Loucy (cell line): ENCODE measurements at regions not wholly inside any gene's neighbourhood (a gene's known extent, or its start where the extent isn't known, plus 50 kb on each side); places are given as distances from the start of the nearest gene placed in this dataset.

Experiments used
- H2AFZ ChIP-seq: fragments of 200-600 bp; sonication (generic); 2 replicates; pipeline ENCODE4 v1.6.0; 2016; ENCODE audit warnings: antibody characterized with exemption, mild to moderate bottlenecking, low read length, moderate library complexity
- H3F3A ChIP-seq: fragments of 200-600 bp; 2 replicates; pipeline ENCODE4 v1.6.0; 2016; ENCODE audit warnings: antibody characterized with exemption, low read depth, mild to moderate bottlenecking
- H3K27me3 ChIP-seq: fragments of 200-600 bp; sonication (generic); 2 replicates; pipeline ENCODE4 v1.6.1; 2014; ENCODE audit warnings: low read length, mild to moderate bottlenecking; ENCODE audit not compliant: insufficient read depth, poor library complexity, severe bottlenecking
- H3K36me3 ChIP-seq: fragments of 200-600 bp; sonication (generic); 2 replicates; pipeline ENCODE4 v1.6.1; 2016; ENCODE audit warnings: low read length; ENCODE audit not compliant: insufficient read depth
- H3K4me1 ChIP-seq: fragments of 200-600 bp; sonication (generic); 2 replicates; pipeline ENCODE4 v1.5.1; 2014; ENCODE audit warnings: low read length, mild to moderate bottlenecking; ENCODE audit not compliant: insufficient read depth, poor library complexity, severe bottlenecking
- H3K4me2 ChIP-seq: fragments of 200-600 bp; sonication (generic); 2 replicates; pipeline ENCODE4 v1.6.0; 2014; ENCODE audit warnings: antibody characterized with exemption, low read length, low read depth, mild to moderate bottlenecking; ENCODE audit not compliant: poor library complexity, severe bottlenecking
- H3K4me3 ChIP-seq: fragments of 200-600 bp; sonication (generic); 2 replicates; pipeline ENCODE4 v1.5.1; 2014; ENCODE audit warnings: low read length, mild to moderate bottlenecking, mixed read lengths; ENCODE audit not compliant: poor library complexity, severe bottlenecking
- H3K79me2 ChIP-seq: fragments of 200-600 bp; sonication (generic); 2 replicates; pipeline ENCODE4 v1.6.1; 2014; ENCODE audit warnings: low read length; ENCODE audit not compliant: insufficient read depth
- H3K9ac ChIP-seq: fragments of 200-600 bp; sonication (generic); 2 replicates; pipeline ENCODE4 v1.6.0; 2014; ENCODE audit warnings: mild to moderate bottlenecking, low read depth, low read length, moderate library complexity; ENCODE audit not compliant: poor library complexity, severe bottlenecking
- H3K9me2 ChIP-seq: fragments of 200-600 bp; sonication (generic); replicated peaks from 2 replicates; pipeline ENCODE4 v1.6.1; 2016; ENCODE audit warnings: low read depth, low read length, mixed read lengths
- H3K9me3 ChIP-seq: fragments of 200-600 bp; sonication (generic); 2 replicates; pipeline ENCODE4 v1.6.1; 2014; ENCODE audit warnings: mild to moderate bottlenecking, antibody characterized with exemption, low read length, low read depth; ENCODE audit not compliant: insufficient read depth
- H4K20me1 ChIP-seq: fragments of 200-600 bp; sonication (generic); 2 replicates; pipeline ENCODE4 v1.6.0; 2014; ENCODE audit warnings: antibody characterized with exemption, low read length, mild to moderate bottlenecking; ENCODE audit not compliant: insufficient read depth, poor library complexity, severe bottlenecking
- CTCF ChIP-seq: fragments of 200-600 bp; sonication (generic); conservative IDR thresholded peaks from 2 replicates; pipeline ENCODE4 v1.5.1; 2014; ENCODE audit warnings: mild to moderate bottlenecking, antibody characterized with exemption, low read length
- EZH2phosphoT487 ChIP-seq: fragments of 200-600 bp; IDR thresholded peaks from 2 replicates; pipeline ENCODE4 v1.6.1; 2018; ENCODE audit warnings: antibody characterized with exemption, mild to moderate bottlenecking, moderate library complexity, borderline replicate concordance

DNA sequence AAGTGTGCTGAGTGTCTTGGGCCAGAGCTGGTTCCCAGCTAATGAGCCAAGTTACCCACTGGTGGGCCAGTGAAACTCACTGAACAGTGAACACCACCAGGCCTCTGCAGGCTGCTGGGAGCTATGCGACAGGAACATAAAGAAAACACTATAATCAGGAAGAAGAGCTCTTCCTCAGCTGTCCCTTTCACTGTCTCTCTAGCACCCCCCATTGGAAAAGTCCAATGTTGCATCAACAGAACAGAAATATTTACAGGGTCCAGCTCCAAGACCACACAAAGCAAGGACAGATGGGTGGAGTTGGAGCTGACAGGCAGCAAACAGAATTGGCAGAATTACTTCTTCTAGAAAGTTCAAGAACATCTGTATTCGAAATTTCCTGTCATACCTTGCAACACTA is 903.6 kb upstream of the TMEM132C start:
- no peak overlapping the region for H3K4me3 ChIP-seq
- no peak overlapping the region for H3K9ac ChIP-seq
- H3K4me1 ChIP-seq: no peaks in the 10 kb centered on the region
- H3K9me2 ChIP-seq: no peaks in the 10 kb centered on the region
- no peak overlapping the region for H2AFZ ChIP-seq
- no peaks in the 10 kb centered on the region for H3K79me2 ChIP-seq
- H3K4me2 ChIP-seq: no peak overlapping the region
- no peaks in the 10 kb centered on the region for H4K20me1 ChIP-seq
- no peaks in the 10 kb centered on the region for H3K27me3 ChIP-seq
- no peaks in the 10 kb centered on the region for H3F3A ChIP-seq
- TF ChIP-seq CTCF (peak; percentile 59), EZH2phosphoT487 (no peak)
- no peaks in the 10 kb centered on the region for H3K36me3 ChIP-seq
- H3K9me3 ChIP-seq: no peaks in the 10 kb centered on the region

DNA sequence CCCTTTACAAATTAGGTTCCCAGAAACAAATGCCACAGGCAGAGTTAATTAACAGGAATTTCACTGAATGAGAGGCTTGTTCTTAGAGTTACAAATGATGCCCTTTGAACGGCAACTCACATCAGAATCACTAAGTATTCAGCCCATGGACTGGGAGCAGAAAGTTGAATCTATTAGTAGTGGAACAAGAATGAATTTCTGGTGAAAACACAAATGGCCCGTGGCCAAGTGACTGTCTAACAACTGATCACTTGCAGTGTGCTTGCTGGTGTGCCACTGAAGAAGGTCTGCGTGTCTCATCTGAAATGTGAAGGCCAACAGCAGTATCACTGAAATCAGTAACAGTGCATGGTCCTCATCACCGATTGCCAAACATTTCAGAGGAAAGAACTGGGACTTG is 893.4 kb upstream of the TMEM132C start:
- Histone ChIP-seq H3K4me2 (no peak overlapping the region), H3K27me3 (no peaks in the 10 kb centered on the region), H3K9me3 (no peaks in the 10 kb centered on the region), H3K79me2 (no peaks in the 10 kb centered on the region), H3F3A (no peaks in the 10 kb centered on the region), H2AFZ (no peak overlapping the region), H4K20me1 (no peaks in the 10 kb centered on the region), H3K4me3 (no peak overlapping the region), H3K9me2 (no peaks in the 10 kb centered on the region), H3K36me3 (no peaks in the 10 kb centered on the region), H3K4me1 (no peaks in the 10 kb centered on the region), H3K9ac (no peak overlapping the region)
- no peak for TF ChIP-seq CTCF
- no peak for TF ChIP-seq EZH2phosphoT487

- no peak overlapping the region for H2AFZ ChIP-seq
These were observed 892.5 kb upstream of the TMEM132C start for GRCh38 chr12:127374447-127374846.

More at GRCh38 chr12:127374447-127374846, 892.5 kb upstream of the TMEM132C start:
- no peaks in the 10 kb centered on the region for H3K4me1 ChIP-seq
- H3F3A ChIP-seq: no peaks in the 10 kb centered on the region
- H3K9me2 ChIP-seq: no peaks in the 10 kb centered on the region
- no peaks in the 10 kb centered on the region for H3K27me3 ChIP-seq
- H3K79me2 ChIP-seq: no peaks in the 10 kb centered on the region
- H4K20me1 ChIP-seq: no peaks in the 10 kb centered on the region
- no peaks in the 10 kb centered on the region for H3K9me3 ChIP-seq
- no peak for TF ChIP-seq CTCF
- no peak for TF ChIP-seq EZH2phosphoT487
- no peak overlapping the region for H3K9ac ChIP-seq
- H3K4me3 ChIP-seq: no peak overlapping the region
- H3K36me3 ChIP-seq: no peaks in the 10 kb centered on the region
- H3K4me2 ChIP-seq: no peak overlapping the region
